ENCODE measurements at regions not wholly inside any gene's neighbourhood (a gene's known extent, or its start where the extent isn't known, plus 50 kb on each side); places are given as distances from the start of the nearest gene placed in this dataset.
"Not testable (repeated sequence)": the region's sequence is repeated elsewhere in the genome, so short reads cannot be mapped to it uniquely, and the experiment has no call there.

DNA sequence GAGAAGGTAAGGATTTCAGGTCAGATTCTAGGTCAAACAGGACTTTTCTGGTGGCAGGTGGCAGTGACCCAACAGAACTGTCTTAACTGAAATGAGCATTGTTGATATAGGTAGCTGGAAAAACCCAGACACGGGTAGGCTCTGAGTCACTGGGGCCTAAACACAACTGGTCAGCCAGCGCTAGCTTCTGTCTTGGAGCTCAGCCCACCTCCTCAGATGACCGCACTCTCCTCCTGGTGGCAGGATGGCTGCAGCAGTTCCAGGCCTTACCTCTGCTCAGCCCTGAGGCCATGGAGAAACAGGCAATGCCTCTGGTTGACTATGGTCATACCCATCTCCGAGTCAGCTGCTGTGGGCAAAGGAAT, 61.1 kb upstream of the GATA2 start:
- DNase-seq = no peak
- Mint-ChIP-seq H3K9me3 (no peaks in the 10 kb centered on the region), H3K36me3 (no peaks in the 10 kb centered on the region), H3K4me3 (no peak overlapping the region), H3K4me1 (peaks cover under 1% of the 10 kb centered on the region), H3K27ac (no peak overlapping the region), H3K27me3 (peaks cover 74% of the 10 kb centered on the region)

DNA sequence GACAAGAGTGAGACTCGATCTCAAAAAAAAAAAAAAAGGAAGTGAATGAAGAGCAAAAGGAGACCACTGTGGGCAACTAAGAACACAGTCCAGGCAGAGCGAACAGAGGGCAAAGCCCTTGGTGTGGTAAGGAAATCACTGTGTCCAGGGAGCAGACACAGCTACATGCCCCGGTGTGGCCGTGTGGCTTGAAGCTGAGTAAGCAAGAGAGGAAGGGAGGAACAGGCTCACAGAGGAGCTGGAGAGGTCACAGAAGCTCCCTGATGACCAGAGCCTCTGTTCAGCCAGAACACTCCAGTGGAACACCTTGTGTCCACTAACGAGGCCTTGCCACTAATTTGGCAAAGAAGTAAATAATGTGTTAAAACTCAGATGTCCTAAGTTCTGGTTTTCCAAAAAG, 60.6 kb upstream of the GATA2 start:
- DNase-seq = no peak
- no peaks in the 10 kb centered on the region for H3K36me3 Mint-ChIP-seq
- no peak overlapping the region for H3K4me3 Mint-ChIP-seq
- peaks cover 73% of the 10 kb centered on the region for H3K27me3 Mint-ChIP-seq
- H3K27ac Mint-ChIP-seq = no peak overlapping the region
- no peaks in the 10 kb centered on the region for H3K9me3 Mint-ChIP-seq
- peaks cover 2% of the 10 kb centered on the region for H3K4me1 Mint-ChIP-seq

- no peaks in the 10 kb centered on the region for H3K9me3 Mint-ChIP-seq
- no peak for DNase-seq
- H3K27me3 Mint-ChIP-seq = peaks cover 60% of the 10 kb centered on the region
- H3K36me3 Mint-ChIP-seq = no peaks in the 10 kb centered on the region
- H3K4me3 Mint-ChIP-seq = no peak overlapping the region
- no peak overlapping the region for H3K27ac Mint-ChIP-seq
- H3K4me1 Mint-ChIP-seq = peaks cover 2% of the 10 kb centered on the region
Observed at GRCh38 chr3:128551867-128552266, 58.9 kb upstream of the GATA2 start.

DNA sequence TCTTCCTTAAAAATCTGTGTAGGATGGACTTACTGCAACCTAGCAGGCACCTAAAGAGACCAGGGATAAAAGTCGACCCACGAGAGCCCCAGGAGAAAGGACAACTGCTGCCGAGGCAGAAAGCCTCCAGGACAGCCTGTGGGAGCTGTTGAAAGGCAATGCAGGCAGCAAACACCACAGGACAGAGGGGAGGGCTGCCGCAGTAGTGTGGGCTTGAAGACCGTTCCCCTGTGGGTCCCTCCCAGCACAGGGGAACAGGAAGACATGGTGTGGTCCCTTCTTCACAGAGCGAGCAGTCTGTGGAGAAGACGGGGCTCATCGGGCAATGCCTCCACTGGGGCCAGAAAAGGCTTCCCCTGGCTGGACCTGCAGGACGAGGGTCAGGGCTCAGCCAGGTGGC, 58.5 kb upstream of the GATA2 start:
- Mint-ChIP-seq H3K27ac (no peak overlapping the region), H3K36me3 (no peaks in the 10 kb centered on the region), H3K9me3 (no peaks in the 10 kb centered on the region), H3K27me3 (peaks cover 57% of the 10 kb centered on the region), H3K4me1 (peaks cover 2% of the 10 kb centered on the region), H3K4me3 (no peak overlapping the region)
- DNase-seq = no peak

DNA sequence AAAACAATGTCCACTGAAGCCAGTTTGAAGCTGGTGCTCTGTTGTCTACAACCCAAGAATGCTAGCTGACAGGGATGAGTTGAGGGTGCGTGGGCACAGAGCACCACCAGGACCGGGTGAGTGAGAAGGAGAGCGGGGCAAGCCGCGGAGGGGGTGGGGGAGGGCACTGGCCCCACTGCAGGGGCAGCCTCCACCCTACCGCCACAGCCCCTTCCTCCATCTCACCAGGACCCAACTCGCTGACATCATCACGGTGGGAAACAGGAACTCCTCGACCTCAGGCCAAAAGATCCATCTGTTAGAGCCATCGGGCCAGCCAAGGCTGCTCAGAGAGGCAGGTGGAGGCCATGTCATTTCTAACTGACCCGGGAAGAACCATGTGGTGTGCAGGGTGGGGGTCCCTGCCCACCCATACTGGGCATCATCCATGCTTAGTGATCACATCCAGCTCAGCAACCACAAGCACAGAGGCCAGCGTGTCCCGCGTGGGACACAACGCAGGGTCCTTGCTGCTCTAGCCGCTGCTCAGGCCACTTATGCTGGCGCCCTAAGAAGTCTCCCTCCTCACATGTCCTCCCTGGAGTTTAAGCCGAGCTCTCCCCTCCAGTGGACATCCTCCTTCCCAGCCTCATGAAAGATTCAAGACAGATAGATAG, 57.6 kb upstream of the GATA2 start:
- Mint-ChIP-seq H3K27me3 (peaks cover 51% of the 10 kb centered on the region), H3K9me3 (no peaks in the 10 kb centered on the region), H3K4me1 (peaks cover 2% of the 10 kb centered on the region)

DNA sequence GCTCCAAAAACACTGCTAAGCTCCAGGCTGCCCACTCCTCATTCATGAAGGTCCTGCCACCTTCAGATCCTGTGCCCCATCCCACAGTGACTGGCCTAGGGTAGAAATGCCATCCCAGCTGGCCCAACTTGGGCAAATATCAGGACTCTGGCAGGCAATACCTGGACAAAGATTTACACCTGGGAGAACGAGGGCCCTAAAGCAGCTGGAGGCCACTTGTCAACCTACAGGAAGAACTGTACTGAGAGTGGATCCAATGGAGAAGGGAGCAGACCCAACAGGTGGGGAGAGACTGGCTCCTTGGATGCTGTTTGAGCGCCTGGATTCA, 57.1 kb upstream of the GATA2 start:
- no peaks in the 10 kb centered on the region for H3K36me3 Mint-ChIP-seq
- H3K4me3 Mint-ChIP-seq = no peak overlapping the region
- H3K27me3 Mint-ChIP-seq = peaks cover 51% of the 10 kb centered on the region
- no peak for DNase-seq
- H3K9me3 Mint-ChIP-seq = no peaks in the 10 kb centered on the region
- H3K4me1 Mint-ChIP-seq = peaks cover 2% of the 10 kb centered on the region
- no peak overlapping the region for H3K27ac Mint-ChIP-seq

More for the DNA sequence above, 57.6 kb upstream of the GATA2 start:
- Mint-ChIP-seq H3K36me3 (no peaks in the 10 kb centered on the region), H3K27ac (no peak overlapping the region), H3K4me3 (no peak overlapping the region)
- no peak for DNase-seq

- H3K27me3 Mint-ChIP-seq = peaks cover 45% of the 10 kb centered on the region
Observed at GRCh38 chr3:128549283-128550112, 56.5 kb upstream of the GATA2 start.

GRCh38 chr3:128548426-128549282, 55.7 kb upstream of the GATA2 start:
- Mint-ChIP-seq H3K27me3 (peaks cover 37% of the 10 kb centered on the region), H3K4me1 (peaks cover 2% of the 10 kb centered on the region), H3K9me3 (no peaks in the 10 kb centered on the region), H3K36me3 (no peaks in the 10 kb centered on the region), H3K27ac (no peak overlapping the region), H3K4me3 (no peak overlapping the region)
- no peak for DNase-seq

More at GRCh38 chr3:128549283-128550112, 56.5 kb upstream of the GATA2 start:
- DNase-seq = no peak
- peaks cover 2% of the 10 kb centered on the region for H3K4me1 Mint-ChIP-seq
- H3K4me3 Mint-ChIP-seq = no peak overlapping the region
- no peaks in the 10 kb centered on the region for H3K36me3 Mint-ChIP-seq
- no peaks in the 10 kb centered on the region for H3K9me3 Mint-ChIP-seq
- no peak overlapping the region for H3K27ac Mint-ChIP-seq

DNA sequence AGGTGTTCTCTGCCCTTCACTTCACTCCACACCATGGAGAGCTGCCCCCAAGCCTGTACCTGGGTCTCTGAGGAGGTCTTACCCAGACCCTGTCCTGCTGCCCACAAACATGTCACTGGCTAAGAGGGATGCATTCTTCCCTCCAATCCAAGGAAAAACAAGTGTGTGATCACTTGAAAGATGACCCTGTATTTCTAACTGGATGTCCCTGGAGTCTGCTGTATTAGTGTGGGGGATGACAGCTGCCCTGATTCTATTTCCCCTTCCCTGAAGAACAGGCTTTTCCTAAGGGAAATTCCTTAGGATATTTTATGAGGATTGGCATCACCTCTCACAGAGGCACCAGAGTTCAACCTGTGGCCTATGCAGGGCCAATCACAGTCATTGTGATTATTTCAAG, 55.0 kb upstream of the GATA2 start:
- H3K9me3 Mint-ChIP-seq = peaks cover 5% of the 10 kb centered on the region
- no peaks in the 10 kb centered on the region for H3K36me3 Mint-ChIP-seq
- peaks cover 2% of the 10 kb centered on the region for H3K4me1 Mint-ChIP-seq
- peaks cover 31% of the 10 kb centered on the region for H3K27me3 Mint-ChIP-seq
- no peak for DNase-seq
- no peak overlapping the region for H3K27ac Mint-ChIP-seq
- H3K4me3 Mint-ChIP-seq = no peak overlapping the region

DNA sequence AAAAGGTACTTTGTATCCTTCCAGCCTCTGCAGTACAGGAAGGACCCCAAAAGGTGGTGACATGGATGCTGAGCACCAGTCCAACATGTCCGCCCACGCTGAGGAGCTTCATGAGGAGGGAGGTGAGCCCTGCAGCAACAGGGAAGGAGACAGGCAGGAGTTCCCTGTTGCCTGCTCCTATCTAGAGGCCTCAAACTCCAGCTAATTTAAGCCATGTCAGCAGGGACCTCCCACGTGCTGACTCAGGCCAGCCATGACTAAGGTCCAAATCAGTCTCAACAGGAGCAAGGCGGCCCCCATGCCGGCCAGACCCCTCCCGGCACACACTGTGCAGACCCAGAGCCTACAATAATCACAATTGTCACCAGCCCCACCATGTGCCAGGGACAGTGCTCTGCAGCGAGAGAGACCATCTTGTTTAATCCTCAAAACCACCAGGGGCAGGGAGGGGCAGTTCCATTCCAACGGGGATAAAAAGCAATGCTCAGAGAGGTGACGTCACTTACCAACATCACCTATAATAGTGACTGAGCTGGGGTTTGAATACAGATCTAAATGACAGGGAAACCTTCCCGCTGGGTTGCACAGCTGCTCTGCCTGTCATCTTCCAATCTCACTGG, 54.5 kb upstream of the GATA2 start:
- Mint-ChIP-seq H3K4me3 (no peak overlapping the region), H3K4me1 (peaks cover 2% of the 10 kb centered on the region), H3K9me3 (peaks cover 9% of the 10 kb centered on the region), H3K27ac (no peak overlapping the region), H3K36me3 (no peaks in the 10 kb centered on the region), H3K27me3 (peaks cover 26% of the 10 kb centered on the region)
- DNase-seq = no peak

DNA sequence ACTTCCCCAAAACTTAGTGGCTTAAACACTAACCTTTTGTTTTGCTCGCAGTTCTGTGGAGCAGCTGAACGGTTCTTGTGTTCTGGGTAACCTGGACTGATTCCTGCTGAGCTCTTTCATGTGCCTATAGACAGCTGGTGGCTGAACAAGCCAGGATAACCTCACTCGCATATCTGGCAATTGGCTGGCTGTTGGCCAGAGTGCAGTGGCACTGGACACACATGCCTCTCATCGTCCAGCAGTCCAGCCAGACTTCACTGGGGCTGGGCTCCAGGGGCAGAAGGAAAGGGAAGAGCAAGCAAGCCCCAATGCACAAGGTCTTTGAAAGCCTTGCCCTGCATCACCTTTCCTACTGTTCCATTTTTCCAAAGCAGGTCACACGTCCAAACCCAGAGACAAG, 53.6 kb upstream of the GATA2 start:
- H3K4me3 Mint-ChIP-seq = no peak overlapping the region
- peaks cover 9% of the 10 kb centered on the region for H3K9me3 Mint-ChIP-seq
- H3K4me1 Mint-ChIP-seq = peaks cover 2% of the 10 kb centered on the region
- no peak overlapping the region for H3K27ac Mint-ChIP-seq
- H3K36me3 Mint-ChIP-seq = no peaks in the 10 kb centered on the region
- no peak for DNase-seq
- peaks cover 21% of the 10 kb centered on the region for H3K27me3 Mint-ChIP-seq

GRCh38 chr3:128545120-128545752, 52.2 kb upstream of the GATA2 start:
- no peak for DNase-seq
- peaks cover 21% of the 10 kb centered on the region for H3K27me3 Mint-ChIP-seq
- no peak overlapping the region for H3K4me3 Mint-ChIP-seq
- peaks cover 2% of the 10 kb centered on the region for H3K4me1 Mint-ChIP-seq
- H3K36me3 Mint-ChIP-seq = no peaks in the 10 kb centered on the region
- peaks cover 9% of the 10 kb centered on the region for H3K9me3 Mint-ChIP-seq
- no peak overlapping the region for H3K27ac Mint-ChIP-seq

DNA sequence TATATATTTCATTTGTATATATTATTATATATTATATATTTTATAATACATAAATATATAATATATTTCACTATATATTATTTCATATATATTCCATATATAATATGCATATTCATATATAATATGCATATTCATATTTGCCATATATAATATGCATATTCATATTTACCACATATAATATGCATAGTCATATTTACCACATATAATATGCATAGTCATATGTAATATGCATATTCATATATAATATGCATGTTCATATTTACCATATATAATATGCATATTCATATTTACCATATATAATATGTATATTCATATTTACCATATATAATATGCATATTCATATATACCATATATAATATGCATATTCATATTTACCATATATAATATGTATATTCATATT, 51.2 kb upstream of the GATA2 start:
- peaks cover 17% of the 10 kb centered on the region for H3K27me3 Mint-ChIP-seq
- no peaks in the 10 kb centered on the region for H3K36me3 Mint-ChIP-seq
- H3K4me1 Mint-ChIP-seq = peaks cover 2% of the 10 kb centered on the region
- no peak for DNase-seq
- no peak overlapping the region for H3K4me3 Mint-ChIP-seq
- H3K27ac Mint-ChIP-seq = no peak overlapping the region
- peaks cover 9% of the 10 kb centered on the region for H3K9me3 Mint-ChIP-seq

DNA sequence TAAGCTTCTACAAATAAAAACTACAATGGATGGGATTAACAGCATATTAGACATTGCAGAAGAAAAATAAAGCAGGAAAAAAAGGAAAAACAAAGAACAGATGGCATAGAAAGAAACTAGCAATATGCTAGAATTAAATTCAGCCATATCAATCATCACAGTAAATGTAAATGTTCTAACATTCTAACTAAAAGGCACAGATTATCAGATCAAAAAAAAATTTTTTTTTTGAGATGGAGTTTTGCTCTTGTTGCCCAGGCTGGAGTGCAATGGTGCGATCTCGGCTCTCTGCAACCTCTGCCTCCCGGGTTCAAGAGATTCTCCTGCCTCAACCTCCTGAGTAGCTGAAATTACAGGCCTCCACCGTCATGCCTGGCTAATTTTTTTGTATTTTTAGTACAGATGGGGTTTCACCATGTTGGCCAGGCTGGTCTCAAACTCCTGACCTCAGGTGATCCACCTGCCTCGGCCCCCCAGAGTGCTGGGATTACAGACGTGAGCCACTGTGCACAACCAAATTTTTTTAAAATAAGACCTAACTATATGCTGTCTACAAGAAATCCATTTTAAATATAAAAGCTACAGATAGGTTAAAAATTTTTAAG, 50.7 kb upstream of the GATA2 start:
- not testable (repeated sequence) for H3K4me3 Mint-ChIP-seq, H3K36me3 Mint-ChIP-seq

More for the DNA sequence above, 50.7 kb upstream of the GATA2 start:
- H3K4me1 Mint-ChIP-seq, H3K9me3 Mint-ChIP-seq, H3K27ac Mint-ChIP-seq, DNase-seq: not testable (repeated sequence)
- H3K27me3 Mint-ChIP-seq = peaks cover 17% of the 10 kb centered on the region
